NT2/D1 (cell line): ENCODE measurements at regions not wholly inside any gene's neighbourhood (a gene's known extent, or its start where the extent isn't known, plus 50 kb on each side); places are given as distances from the start of the nearest gene placed in this dataset.

Experiments used
- YY1 ChIP-seq: IDR thresholded peaks from 2 replicates; pipeline ENCODE4 v1.6.1; 2011; ENCODE audit not compliant: insufficient read length, insufficient read depth
- ZNF274 ChIP-seq: IDR thresholded peaks from 2 replicates; pipeline ENCODE4 v1.6.1; 2011; ENCODE audit warnings: mild to moderate bottlenecking, low read depth, low read length

GRCh38 chr5:114243281-114243971 lies 118.4 kb upstream of the KCNN2 start:
- TF ChIP-seq ZNF274 (no peak), YY1 (no peak)
